Panc1 (cell line): ENCODE measurements at regions not wholly inside any gene's neighbourhood (a gene's known extent, or its start where the extent isn't known, plus 50 kb on each side); places are given as distances from the start of the nearest gene placed in this dataset.

ENCODE experiments used
- CTCF ChIP-seq: fragments of 450-650 bp; IDR thresholded peaks from 2 replicates; pipeline ENCODE4 v1.5.1; 2017; ENCODE audit warnings: mild to moderate bottlenecking
- POLR2AphosphoS5 ChIP-seq: IDR thresholded peaks from 2 replicates; pipeline ENCODE4 v1.6.1; 2012; ENCODE audit warnings: mild to moderate bottlenecking, low read depth, low read length, moderate library complexity
- REST ChIP-seq, 2 experiments: IDR thresholded peaks; 2 replicates each; pipeline ENCODE4 v1.6.1; 2011 to 2012; ENCODE audit warnings: low read depth in 2 of 2, control low read depth in 1 of 2, low read length in 1 of 2, mild to moderate bottlenecking in 1 of 2, moderate library complexity in 1 of 2; ENCODE audit not compliant: insufficient read depth in 1 of 2
- SIN3A ChIP-seq: IDR thresholded peaks from 2 replicates; pipeline ENCODE4 v1.6.1; 2012; ENCODE audit warnings: low read depth, mild to moderate bottlenecking, low read length, moderate library complexity, borderline replicate concordance; ENCODE audit not compliant: insufficient read depth
- TCF7L2 ChIP-seq: IDR thresholded peaks from 2 replicates; pipeline ENCODE4 v1.6.1; 2011; ENCODE audit warnings: mild to moderate bottlenecking, low read depth, low read length, inconsistent platforms

- TF ChIP-seq CTCF (no peak), SIN3A (no peak), POLR2AphosphoS5 (no peak), TCF7L2 (no peak), REST (IDR thresholded peaks at IDR 0.05; ENCODE audit: insufficient read depth in 1 of 2, low read depth in 2 of 2, low read length in 1 of 2) (no peak)
Observed at GRCh38 chr12:34599530-34600513, 577.5 kb downstream of the ALG10 start.
